ENCODE measurements at regions not wholly inside any gene's neighbourhood (a gene's known extent, or its start where the extent isn't known, plus 50 kb on each side); places are given as distances from the start of the nearest gene placed in this dataset.

- no peak for DNase-seq
Measured at GRCh38 chr10:78768041-78768835, 300.5 kb upstream of the ZMIZ1 start.

- no peak for DNase-seq
Measured at GRCh38 chr10:78768876-78769275, 299.9 kb upstream of the ZMIZ1 start.

- DNase-seq, result no peak
Measured at GRCh38 chr10:78769526-78769925, 299.2 kb upstream of the ZMIZ1 start.

GRCh38 chr10:78770167-78771090, 298.3 kb upstream of the ZMIZ1 start:
- DNase-seq, result no peak

DNA sequence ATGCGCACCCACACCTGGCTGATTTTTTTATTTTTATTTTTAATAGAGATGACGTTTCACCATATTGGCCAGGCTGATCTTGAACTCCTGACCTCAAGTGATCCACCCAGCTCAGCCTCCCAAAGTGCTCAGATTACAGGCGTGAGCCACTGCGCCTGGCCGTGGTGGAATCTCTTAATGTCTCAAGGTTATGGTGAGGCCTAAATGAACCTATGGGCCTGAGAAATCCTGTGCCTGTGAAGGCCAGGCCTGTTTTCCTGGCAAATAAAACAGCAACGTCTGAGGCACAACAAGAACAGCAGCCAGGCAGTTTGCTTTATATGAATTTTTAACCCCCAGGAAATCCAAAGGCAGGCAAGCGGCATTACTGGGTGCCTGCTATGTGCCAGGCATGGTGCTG, 297.5 kb upstream of the ZMIZ1 start:
- DNase-seq, result no peak

DNA sequence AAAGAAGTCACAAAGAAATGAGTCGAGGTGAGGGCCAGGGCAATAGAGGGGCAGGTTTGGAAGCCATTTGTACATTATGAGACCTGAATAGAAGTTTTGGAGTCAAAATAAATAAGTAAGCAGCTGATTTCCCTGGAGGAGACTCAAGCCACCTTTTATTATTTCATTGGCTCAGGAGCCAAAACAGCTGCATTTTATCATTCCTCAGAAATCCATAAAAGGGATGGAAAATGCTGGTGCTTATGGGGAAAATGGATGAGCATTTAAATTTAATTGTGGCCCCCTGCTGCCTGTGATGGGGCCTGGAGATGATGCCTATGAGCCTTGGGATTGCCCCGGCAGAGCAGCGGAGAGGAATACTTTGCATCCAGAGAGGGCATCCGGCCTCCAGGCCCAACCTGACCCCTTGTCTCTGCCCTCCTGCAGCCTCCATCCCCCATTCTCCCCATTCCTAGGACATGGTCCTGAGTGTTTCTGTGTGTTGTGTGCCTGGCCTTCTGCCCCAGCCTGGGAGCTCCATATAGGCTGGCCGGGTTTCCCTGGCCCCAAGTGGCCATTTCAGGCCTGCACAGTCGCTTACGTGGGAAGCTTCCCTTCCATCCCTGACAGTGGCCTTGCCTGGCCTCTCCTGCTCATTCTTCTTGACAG, 296.8 kb upstream of the ZMIZ1 start:
- no peak for DNase-seq

DNA sequence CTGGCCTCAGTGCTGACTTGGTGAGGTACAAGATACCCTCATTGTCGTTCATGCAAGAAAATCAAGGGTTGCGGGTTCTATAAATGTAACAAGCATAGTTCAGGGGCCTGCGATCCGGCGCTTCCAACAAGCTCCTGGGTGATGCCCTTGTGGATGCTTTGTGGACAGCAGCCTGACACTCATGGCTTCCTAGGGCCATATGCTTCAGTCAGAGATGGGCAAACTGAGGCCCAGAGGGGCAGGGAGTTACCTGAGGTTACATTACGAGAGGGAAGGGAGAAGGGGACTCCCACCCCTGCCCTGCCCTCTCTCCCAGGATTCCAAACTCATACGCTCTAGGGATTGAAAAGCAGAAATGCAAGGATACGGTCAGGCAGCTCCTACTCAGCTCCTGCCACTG, 296.3 kb upstream of the ZMIZ1 start:
- DNase-seq, result no peak

- no peak for DNase-seq
Measured at GRCh38 chr10:78772986-78773530, 295.7 kb upstream of the ZMIZ1 start.

- no peak for DNase-seq
Measured at GRCh38 chr10:78774614-78774998, 294.2 kb upstream of the ZMIZ1 start.

DNA sequence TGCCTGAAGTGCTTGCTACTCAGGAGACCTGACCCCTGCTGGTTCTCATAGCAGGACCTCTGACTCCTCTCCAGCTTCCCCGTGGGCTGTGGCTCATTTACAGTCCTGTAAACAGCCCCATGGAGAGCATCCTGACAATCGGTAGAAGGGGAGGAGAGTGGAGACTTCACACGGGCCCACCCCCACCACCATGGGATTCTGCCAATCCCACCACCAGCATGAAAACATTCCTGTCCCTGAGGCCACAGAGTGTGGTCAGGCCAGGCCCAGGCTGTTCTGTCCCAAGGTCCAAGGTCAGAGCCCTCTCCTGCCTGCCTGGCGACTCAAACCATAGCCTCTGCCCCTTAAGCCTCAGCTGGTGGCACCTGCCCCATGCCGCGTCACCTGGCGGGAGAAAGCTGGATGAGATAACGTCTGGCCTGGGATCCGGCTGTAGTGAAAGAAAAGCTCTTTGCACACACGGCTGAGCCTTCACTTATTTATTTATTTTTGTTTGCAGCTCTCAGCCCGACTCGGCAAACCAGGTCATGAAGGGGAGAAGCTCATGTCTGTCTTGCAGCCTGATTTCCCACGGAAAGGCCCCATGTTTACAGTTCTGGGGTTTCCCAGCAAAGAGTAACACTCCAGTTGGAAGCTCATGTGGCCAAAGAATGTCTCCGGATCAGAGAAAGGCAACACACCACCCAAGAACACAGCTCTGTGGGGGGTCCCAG, 293.6 kb upstream of the ZMIZ1 start:
- DNase-seq, result no peak

- DNase-seq, result no peak
Measured at GRCh38 chr10:78775891-78776290, 292.9 kb upstream of the ZMIZ1 start.

DNA sequence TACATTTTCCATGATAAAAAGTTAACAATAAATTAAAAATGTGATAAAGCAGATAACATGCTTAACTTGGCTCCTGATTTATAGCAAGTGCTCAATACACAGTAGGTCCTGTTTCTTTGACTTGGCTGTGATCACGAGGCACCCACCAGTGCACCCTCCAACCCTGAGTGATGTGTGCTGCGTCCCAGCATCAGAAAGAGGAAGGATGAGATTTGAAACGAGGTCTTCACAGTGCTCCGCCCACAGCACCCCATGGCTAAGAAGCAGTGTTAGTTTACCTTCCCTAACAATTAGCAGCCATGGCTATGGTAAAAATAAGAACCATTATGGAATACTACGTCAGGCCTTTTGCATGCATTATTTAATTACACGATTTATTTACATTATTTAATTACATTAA, 292.0 kb upstream of the ZMIZ1 start:
- no peak for DNase-seq

DNA sequence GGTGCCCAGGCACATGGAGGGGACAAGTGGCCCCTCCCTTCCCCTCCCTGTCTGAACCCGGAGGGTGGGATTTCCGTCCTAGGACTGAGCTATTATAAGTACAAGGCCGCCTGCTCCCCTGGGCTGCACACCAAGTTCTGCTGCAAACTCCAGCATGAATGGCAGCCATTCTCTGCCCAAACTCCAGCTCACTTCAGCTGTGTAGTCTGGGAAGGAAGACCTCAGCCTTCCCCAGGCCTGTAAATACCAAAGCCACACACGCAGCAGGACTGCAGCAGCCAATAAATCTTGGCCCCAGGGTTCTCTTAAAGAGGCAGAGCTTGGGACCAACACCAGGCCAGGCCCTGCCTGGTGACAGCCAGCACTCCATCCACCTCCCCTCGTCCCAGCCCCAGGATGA, 291.3 kb upstream of the ZMIZ1 start:
- no peak for DNase-seq

GRCh38 chr10:78777867-78778266, 290.9 kb upstream of the ZMIZ1 start:
- DNase-seq, result no peak

GRCh38 chr10:78778444-78779338, 290.1 kb upstream of the ZMIZ1 start:
- DNase-seq, result no peak

DNA sequence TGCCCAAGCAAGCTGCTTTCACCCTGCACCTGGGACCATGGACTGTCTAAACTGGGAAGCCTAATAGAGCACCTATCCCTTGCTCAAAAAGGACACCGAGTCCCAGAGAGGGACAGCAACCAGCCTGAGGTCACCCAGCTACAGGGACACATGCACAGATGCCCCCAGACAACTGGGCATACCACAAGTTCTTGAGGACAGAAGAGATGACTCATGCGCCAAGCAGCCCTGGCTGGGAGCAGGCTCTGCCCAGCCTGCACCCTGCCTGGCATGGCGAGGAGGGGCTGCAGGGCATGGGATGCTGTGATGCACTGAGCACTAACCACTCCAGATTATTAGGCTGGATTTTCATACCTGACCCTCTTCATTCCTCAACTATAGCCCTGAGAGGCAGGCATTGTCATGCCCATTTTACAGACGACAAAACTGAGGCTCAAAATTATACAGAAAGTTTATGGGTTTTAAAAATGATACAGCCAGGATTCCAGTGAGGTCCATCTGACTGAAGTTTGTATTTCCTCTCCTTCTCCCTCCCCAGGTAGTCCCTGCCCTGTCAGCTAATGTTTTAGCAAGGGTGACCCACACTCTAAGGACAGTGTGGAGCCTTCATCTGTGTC, 289.3 kb upstream of the ZMIZ1 start:
- no peak for DNase-seq

DNA sequence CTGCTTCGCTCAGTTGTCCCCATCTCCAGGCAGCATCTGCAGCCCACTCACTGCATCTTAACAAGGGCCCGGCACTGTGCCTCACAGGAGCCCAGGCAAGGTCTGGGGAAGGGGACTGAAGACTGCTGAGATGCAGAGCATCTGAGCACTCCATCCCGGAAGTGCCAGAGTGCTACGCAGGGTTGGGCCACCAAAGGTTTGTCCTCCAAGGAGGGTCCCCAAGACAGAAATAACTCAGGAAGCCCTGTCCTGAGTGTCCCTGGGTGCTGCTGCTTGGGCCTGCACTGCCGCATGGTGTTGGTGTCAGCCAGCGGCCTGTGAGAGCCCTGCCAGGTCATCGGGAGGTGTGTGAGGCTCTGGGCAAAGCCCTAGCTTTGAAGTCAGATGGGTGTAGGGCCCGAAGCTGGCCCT, 288.2 kb upstream of the ZMIZ1 start:
- no peak for DNase-seq

DNA sequence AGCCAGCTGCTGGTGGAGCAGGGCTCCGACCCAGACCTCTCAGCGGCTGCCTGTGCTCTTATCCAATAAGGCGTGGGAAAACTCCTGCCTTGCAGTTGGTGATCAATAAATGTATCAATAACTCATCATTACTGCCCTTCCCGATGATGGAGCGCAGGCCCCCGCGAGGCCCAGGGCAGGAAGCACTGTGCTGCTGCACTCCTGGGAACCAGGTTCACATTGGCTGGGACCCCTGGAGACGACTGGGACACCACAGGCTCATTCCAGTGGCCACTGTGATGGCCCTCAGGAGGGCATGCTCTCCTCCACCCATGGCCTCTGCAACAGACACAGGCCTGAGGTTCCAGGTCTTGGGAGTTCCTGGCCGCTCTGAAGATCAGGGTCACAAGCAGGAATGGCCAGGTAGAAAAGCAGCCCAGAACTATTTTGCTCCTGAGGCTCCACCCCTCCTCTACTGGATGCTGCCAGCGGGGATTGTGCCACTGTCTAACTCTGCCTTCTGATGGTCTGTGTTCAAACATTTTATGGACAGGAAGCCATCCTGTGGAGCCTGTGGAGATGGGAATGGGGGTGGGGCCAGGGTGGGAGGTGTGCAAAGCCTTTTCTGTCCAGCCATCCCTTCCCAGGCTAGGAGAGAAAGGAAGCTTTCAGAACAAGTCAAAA, 287.4 kb upstream of the ZMIZ1 start:
- no peak for DNase-seq

- DNase-seq, result no peak
Measured at GRCh38 chr10:78781991-78782390, 286.8 kb upstream of the ZMIZ1 start.

- DNase-seq, result no peak
Measured at GRCh38 chr10:78782441-78782840, 286.3 kb upstream of the ZMIZ1 start.

- no peak for DNase-seq
Measured at GRCh38 chr10:78783753-78784152, 285.0 kb upstream of the ZMIZ1 start.
